HEK293 (cell line): ENCODE measurements at regions not wholly inside any gene's neighbourhood (a gene's known extent, or its start where the extent isn't known, plus 50 kb on each side); places are given as distances from the start of the nearest gene placed in this dataset.

Experiments used
- CTCF ChIA-PET: fragments of 350-600 bp; formaldehyde crosslinking; extraction: SDS; loops from one replicate; lab custom pipeline; 2021; ENCODE audit warnings: antibody characterized with exemption; lab: Yijun Ruan, JAX
- POLR2A ChIA-PET: fragments of 300-600 bp; formaldehyde crosslinking; extraction: SDS; loops from one replicate; lab custom pipeline; 2020; ENCODE audit warnings: antibody characterized with exemption, inconsistent platforms; lab: Yijun Ruan, JAX
- H3K27ac ChIP-seq: fragments of 200-500 bp; sonication (Bioruptor generic); 2 replicates; pipeline ENCODE4 v1.5.1; 2014; ENCODE audit warnings: low read depth, low read length, control low read depth, inconsistent platforms; ENCODE audit errors: extremely low read depth
- H3K36me3 ChIP-seq, 2 experiments: fragments of 200-500 bp in 1 of 2; sonication (Bioruptor generic) in 1 of 2; 1 replicate in 1 of 2; 2 replicates in 1 of 2; pipeline ENCODE4 v1.5.1; 2014 to 2017; ENCODE audit warnings: inconsistent platforms in 2 of 2, low read length in 2 of 2; ENCODE audit not compliant: control insufficient read depth in 2 of 2, insufficient read depth in 1 of 2
- H3K4me1 ChIP-seq: fragments of 200-500 bp; sonication (Bioruptor generic); 2 replicates; pipeline ENCODE4 v1.5.1; 2014; ENCODE audit warnings: mild to moderate bottlenecking, low read length, inconsistent platforms; ENCODE audit not compliant: control insufficient read depth, insufficient read depth
- H3K4me3 ChIP-seq: 2 replicates; pipeline ENCODE4 v1.5.1; 2011; ENCODE audit warnings: low read depth, mild to moderate bottlenecking, control low read depth, low read length, moderate library complexity
- H3K9me3 ChIP-seq: fragments of 200-500 bp; sonication (Bioruptor generic); 2 replicates; pipeline ENCODE4 v1.5.1; 2014; ENCODE audit warnings: low read depth, low read length, inconsistent platforms; ENCODE audit not compliant: control insufficient read depth, insufficient read depth
- ATF2 ChIP-seq: fragments of 450-650 bp; formaldehyde crosslinking; IDR thresholded peaks from 2 replicates; pipeline ENCODE4 v1.5.1; 2016; ENCODE audit warnings: missing biosample characterization, missing genetic modification characterization, low read depth
- BCL6B ChIP-seq: fragments of 450-650 bp; formaldehyde crosslinking; IDR thresholded peaks from 2 replicates; pipeline ENCODE4 v1.5.1; 2017; ENCODE audit warnings: missing biosample characterization, missing genetic modification characterization
- OSR2 ChIP-seq: fragments of 450-650 bp; formaldehyde crosslinking; IDR thresholded peaks from 2 replicates; pipeline ENCODE4 v1.5.1; 2016; ENCODE audit warnings: missing biosample characterization, missing genetic modification characterization
- SETDB1 ChIP-seq: IDR thresholded peaks from one replicate; pipeline ENCODE4 v1.6.1; 2017; ENCODE audit warnings: mild to moderate bottlenecking, low read length, moderate library complexity, mixed read lengths; ENCODE audit not compliant: insufficient read length
- TRIM28 ChIP-seq: IDR thresholded peaks from 2 replicates; pipeline ENCODE4 v1.6.1; 2011; ENCODE audit warnings: low read length, control low read depth, borderline replicate concordance
- TSHZ1 ChIP-seq: fragments of 450-650 bp; formaldehyde crosslinking; IDR thresholded peaks from 2 replicates; pipeline ENCODE4 v1.5.1; 2016; ENCODE audit warnings: missing biosample characterization, missing genetic modification characterization, borderline replicate concordance
- YY2 ChIP-seq: fragments of 450-650 bp; formaldehyde crosslinking; IDR thresholded peaks from 2 replicates; pipeline ENCODE4 v1.5.1; 2016; ENCODE audit warnings: missing biosample characterization, missing genetic modification characterization
- ZBTB17 ChIP-seq: fragments of 450-650 bp; formaldehyde crosslinking; IDR thresholded peaks from 2 replicates; pipeline ENCODE4 v1.5.1; 2016; ENCODE audit warnings: missing biosample characterization, missing genetic modification characterization
- ZBTB48 ChIP-seq: fragments of 450-650 bp; formaldehyde crosslinking; IDR thresholded peaks from 2 replicates; pipeline ENCODE4 v1.5.1; 2016; ENCODE audit warnings: missing biosample characterization, missing genetic modification characterization
- ZEB2 ChIP-seq: fragments of 450-650 bp; formaldehyde crosslinking; IDR thresholded peaks from 2 replicates; pipeline ENCODE4 v1.5.1; 2016; ENCODE audit warnings: missing biosample characterization, missing genetic modification characterization
- ZNF146 ChIP-seq: fragments of 450-650 bp; formaldehyde crosslinking; IDR thresholded peaks from 2 replicates; pipeline ENCODE4 v1.5.1; 2016; ENCODE audit warnings: missing biosample characterization, missing genetic modification characterization
- ZNF239 ChIP-seq: fragments of 450-650 bp; formaldehyde crosslinking; IDR thresholded peaks from 2 replicates; pipeline ENCODE4 v1.5.1; 2016; ENCODE audit warnings: missing biosample characterization, missing genetic modification characterization
- ZNF24 ChIP-seq: fragments of 450-650 bp; formaldehyde crosslinking; IDR thresholded peaks from 2 replicates; pipeline ENCODE4 v1.5.1; 2016; ENCODE audit warnings: missing biosample characterization, missing genetic modification characterization
- ZNF292 ChIP-seq: fragments of 450-650 bp; formaldehyde crosslinking; IDR thresholded peaks from 2 replicates; pipeline ENCODE4 v1.5.1; 2016; ENCODE audit warnings: low read depth, missing biosample characterization, missing genetic modification characterization, borderline replicate concordance
- ZNF37A ChIP-seq: fragments of 450-650 bp; IDR thresholded peaks from 2 replicates; pipeline ENCODE4 v1.5.1; 2018; ENCODE audit warnings: missing biosample characterization, missing genetic modification characterization
- ZNF473 ChIP-seq: fragments of 450-650 bp; formaldehyde crosslinking; IDR thresholded peaks from 2 replicates; pipeline ENCODE4 v1.5.1; 2017; ENCODE audit warnings: missing biosample characterization, missing genetic modification characterization
- ZNF544 ChIP-seq: fragments of 450-650 bp; formaldehyde crosslinking; IDR thresholded peaks from 2 replicates; pipeline ENCODE4 v1.5.0; 2017; ENCODE audit warnings: missing biosample characterization, missing genetic modification characterization
- ZNF701 ChIP-seq: fragments of 450-650 bp; formaldehyde crosslinking; IDR thresholded peaks from 2 replicates; pipeline ENCODE4 v1.5.1; 2016; ENCODE audit warnings: missing biosample characterization, missing genetic modification characterization
- ZNF704 ChIP-seq: fragments of 450-650 bp; formaldehyde crosslinking; IDR thresholded peaks from 2 replicates; pipeline ENCODE4 v1.5.1; 2016; ENCODE audit warnings: missing biosample characterization, missing genetic modification characterization
- ZNF791 ChIP-seq: fragments of 450-650 bp; formaldehyde crosslinking; IDR thresholded peaks from 2 replicates; pipeline ENCODE4 v1.5.1; 2016; ENCODE audit warnings: missing biosample characterization, missing genetic modification characterization
- TF ChIP-seq, protein P1 (sequence below): fragments of 450-650 bp; formaldehyde crosslinking; IDR thresholded peaks from 2 replicates; pipeline ENCODE4 v1.5.1; 2017; ENCODE audit warnings: missing biosample characterization, missing genetic modification characterization
- TF ChIP-seq, protein P2 (sequence below): fragments of 450-650 bp; formaldehyde crosslinking; IDR thresholded peaks from 2 replicates; pipeline ENCODE4 v1.5.1; 2016; ENCODE audit warnings: missing biosample characterization, missing genetic modification characterization

- TF ChIP-seq, protein P1, sequence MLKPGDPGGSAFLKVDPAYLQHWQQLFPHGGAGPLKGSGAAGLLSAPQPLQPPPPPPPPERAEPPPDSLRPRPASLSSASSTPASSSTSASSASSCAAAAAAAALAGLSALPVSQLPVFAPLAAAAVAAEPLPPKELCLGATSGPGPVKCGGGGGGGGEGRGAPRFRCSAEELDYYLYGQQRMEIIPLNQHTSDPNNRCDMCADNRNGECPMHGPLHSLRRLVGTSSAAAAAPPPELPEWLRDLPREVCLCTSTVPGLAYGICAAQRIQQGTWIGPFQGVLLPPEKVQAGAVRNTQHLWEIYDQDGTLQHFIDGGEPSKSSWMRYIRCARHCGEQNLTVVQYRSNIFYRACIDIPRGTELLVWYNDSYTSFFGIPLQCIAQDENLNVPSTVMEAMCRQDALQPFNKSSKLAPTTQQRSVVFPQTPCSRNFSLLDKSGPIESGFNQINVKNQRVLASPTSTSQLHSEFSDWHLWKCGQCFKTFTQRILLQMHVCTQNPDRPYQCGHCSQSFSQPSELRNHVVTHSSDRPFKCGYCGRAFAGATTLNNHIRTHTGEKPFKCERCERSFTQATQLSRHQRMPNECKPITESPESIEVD (tag by site-specific recombination): no peak
- TF ChIP-seq, protein P2, sequence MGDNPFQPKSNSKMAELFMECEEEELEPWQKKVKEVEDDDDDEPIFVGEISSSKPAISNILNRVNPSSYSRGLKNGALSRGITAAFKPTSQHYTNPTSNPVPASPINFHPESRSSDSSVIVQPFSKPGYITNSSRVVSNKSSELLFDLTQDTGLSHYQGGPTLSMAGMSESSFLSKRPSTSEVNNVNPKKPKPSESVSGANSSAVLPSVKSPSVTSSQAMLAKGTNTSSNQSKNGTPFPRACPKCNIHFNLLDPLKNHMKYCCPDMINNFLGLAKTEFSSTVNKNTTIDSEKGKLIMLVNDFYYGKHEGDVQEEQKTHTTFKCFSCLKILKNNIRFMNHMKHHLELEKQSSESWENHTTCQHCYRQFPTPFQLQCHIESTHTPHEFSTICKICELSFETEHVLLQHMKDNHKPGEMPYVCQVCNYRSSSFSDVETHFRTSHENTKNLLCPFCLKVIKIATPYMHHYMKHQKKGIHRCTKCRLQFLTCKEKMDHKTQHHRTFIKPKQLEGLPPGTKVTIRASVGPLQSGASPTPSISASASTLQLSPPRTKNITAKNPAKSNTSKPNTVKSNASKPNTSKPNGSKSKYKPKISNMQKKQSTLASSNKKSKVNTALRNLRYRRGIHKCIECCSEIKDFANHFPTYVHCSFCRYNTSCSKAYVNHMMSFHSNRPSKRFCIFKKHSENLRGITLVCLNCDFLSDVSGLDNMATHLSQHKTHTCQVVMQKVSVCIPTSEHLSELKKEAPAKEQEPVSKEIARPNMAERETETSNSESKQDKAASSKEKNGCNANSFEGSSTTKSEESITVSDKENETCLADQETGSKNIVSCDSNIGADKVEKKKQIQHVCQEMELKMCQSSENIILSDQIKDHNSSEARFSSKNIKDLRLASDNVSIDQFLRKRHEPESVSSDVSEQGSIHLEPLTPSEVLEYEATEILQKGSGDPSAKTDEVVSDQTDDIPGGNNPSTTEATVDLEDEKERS (tag by site-specific recombination): no peak
- TF ChIP-seq TRIM28: peak; percentile 84; the same call in 1 of the 2 replicates
- peak; percentile 13 for TF ChIP-seq SETDB1
- no peak for TF ChIP-seq YY2 (tag by site-specific recombination)
- TF ChIP-seq ZEB2 (tag by site-specific recombination): no peak
- no peak for TF ChIP-seq ZNF24 (tag by site-specific recombination)
- TF ChIP-seq OSR2 (tag by site-specific recombination): peak; percentile 32
- TF ChIP-seq ZBTB17 (tag by site-specific recombination): no peak
- no peak for TF ChIP-seq ZNF473 (tag by site-specific recombination)
- no peak for TF ChIP-seq ATF2 (tag by site-specific recombination)
- no peaks in the 10 kb centered on the region for H3K4me1 ChIP-seq
- CTCF ChIA-PET: no interaction called here
- no peaks in the 10 kb centered on the region for H3K9me3 ChIP-seq
- H3K36me3 ChIP-seq: no peaks in the 10 kb centered on the region
- H3K27ac ChIP-seq: no peak overlapping the region
- H3K4me3 ChIP-seq: no peak overlapping the region
- POLR2A ChIA-PET: no interaction called here
Observed at GRCh38 chrX:40434947-40435346, 145.8 kb upstream of the ATP6AP2 start.

- POLR2A ChIA-PET: no interaction called here
- no peaks in the 10 kb centered on the region for H3K4me1 ChIP-seq
- H3K9me3 ChIP-seq: no peaks in the 10 kb centered on the region
- H3K27ac ChIP-seq: no peak overlapping the region
- CTCF ChIA-PET: no interaction called here
- no peak overlapping the region for H3K4me3 ChIP-seq
- no peaks in the 10 kb centered on the region for H3K36me3 ChIP-seq
- TF ChIP-seq ZNF544 (tag by site-specific recombination) (no peak), ZNF146 (tag by site-specific recombination) (no peak), ZNF37A (tag by site-specific recombination) (no peak), ZNF704 (tag by site-specific recombination) (no peak), OSR2 (tag by site-specific recombination) (no peak), ZNF701 (tag by site-specific recombination) (no peak), TSHZ1 (no peak), ZNF791 (tag by site-specific recombination) (no peak), BCL6B (tag by site-specific recombination) (no peak), ZNF292 (tag by site-specific recombination) (no peak), ZNF239 (tag by site-specific recombination) (no peak), ZBTB48 (tag by site-specific recombination) (no peak)
Observed at GRCh38 chrX:40434443-40434842, 146.3 kb upstream of the ATP6AP2 start.
